ENCODE measurements at regions not wholly inside any gene's neighbourhood (a gene's known extent, or its start where the extent isn't known, plus 50 kb on each side); places are given as distances from the start of the nearest gene placed in this dataset.

DNA sequence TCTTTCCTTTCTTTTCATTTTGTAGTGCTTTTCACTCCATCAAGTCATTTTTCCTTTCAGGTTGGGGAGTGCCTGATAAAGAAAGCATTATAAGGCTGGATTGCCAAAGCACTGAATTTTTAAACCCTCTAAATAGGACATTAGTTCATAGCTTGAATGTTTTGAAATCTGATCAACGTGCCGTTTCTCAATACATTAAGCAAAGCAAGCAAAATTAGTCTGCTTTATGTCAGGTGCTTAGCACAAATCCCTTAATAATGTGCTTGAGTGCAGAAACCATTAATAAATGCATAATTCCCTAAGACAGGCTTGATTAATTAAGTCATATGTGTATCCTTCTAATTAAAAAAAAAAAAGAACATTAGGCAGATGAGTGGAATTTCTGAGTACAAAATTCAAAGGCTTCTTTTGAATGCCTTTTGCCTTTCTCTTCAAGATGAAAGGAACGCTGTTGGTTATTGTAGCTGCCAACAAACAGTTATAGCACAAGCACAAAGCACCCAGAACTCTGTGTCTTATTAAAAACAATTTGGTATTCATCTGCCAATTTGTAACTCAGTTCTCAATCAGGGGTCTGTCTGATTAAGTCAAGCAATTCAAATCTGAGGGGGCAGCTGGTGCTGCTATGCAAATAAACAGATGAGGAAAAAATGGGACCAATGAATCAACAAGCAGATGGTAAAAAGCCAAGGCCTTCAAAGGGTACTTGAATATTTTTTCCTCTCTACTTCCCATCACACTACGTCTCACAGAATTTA is 233.7 kb downstream of the TLE1 start:
- H3K9me3 ChIP-seq (ENCODE audit: control insufficient read depth in 1 of 2, insufficient read depth in 1 of 2, low read length in 2 of 2), result peaks cover 0 to 10% of the 10 kb centered on the region in 2 experiments
- Mint-ChIP-seq H3K4me1 (ENCODE audit: low read depth) (no peaks in the 10 kb centered on the region), H3K36me3 (ENCODE audit: low read depth) (no peaks in the 10 kb centered on the region), H3K9me3 (peaks cover 2% of the 10 kb centered on the region), H3K27ac (no peak overlapping the region), H3K27me3 (no peaks in the 10 kb centered on the region), H3K4me3 (no peak overlapping the region)
- intact Hi-C loops (cut with DNase I, micrococcal nuclease), result no loop called here
- ChIA-PET POLR2A (no interaction called here), CTCF (no interaction called here)
- DNase-seq (no peak), ATAC-seq (ENCODE audit: poor library complexity) (no peak)
- TF ChIP-seq, protein P1, sequence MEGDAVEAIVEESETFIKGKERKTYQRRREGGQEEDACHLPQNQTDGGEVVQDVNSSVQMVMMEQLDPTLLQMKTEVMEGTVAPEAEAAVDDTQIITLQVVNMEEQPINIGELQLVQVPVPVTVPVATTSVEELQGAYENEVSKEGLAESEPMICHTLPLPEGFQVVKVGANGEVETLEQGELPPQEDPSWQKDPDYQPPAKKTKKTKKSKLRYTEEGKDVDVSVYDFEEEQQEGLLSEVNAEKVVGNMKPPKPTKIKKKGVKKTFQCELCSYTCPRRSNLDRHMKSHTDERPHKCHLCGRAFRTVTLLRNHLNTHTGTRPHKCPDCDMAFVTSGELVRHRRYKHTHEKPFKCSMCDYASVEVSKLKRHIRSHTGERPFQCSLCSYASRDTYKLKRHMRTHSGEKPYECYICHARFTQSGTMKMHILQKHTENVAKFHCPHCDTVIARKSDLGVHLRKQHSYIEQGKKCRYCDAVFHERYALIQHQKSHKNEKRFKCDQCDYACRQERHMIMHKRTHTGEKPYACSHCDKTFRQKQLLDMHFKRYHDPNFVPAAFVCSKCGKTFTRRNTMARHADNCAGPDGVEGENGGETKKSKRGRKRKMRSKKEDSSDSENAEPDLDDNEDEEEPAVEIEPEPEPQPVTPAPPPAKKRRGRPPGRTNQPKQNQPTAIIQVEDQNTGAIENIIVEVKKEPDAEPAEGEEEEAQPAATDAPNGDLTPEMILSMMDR (IDR thresholded peaks at IDR 0.05), result no peak
- no peak overlapping the region for H3K4me3 ChIP-seq (ENCODE audit: low read length)
- no peaks in the 10 kb centered on the region for H3K27me3 ChIP-seq (ENCODE audit: control insufficient read depth in 1 of 2, insufficient read depth in 2 of 2, low read length in 2 of 2)
- H3K36me3 ChIP-seq (ENCODE audit: insufficient read depth, low read length), result no peaks in the 10 kb centered on the region
- H3K27ac ChIP-seq (ENCODE audit: low read depth in 1 of 2, low read length in 2 of 2), result no peak overlapping the region
- no peaks in the 10 kb centered on the region for H3K4me1 ChIP-seq (ENCODE audit: insufficient read depth, low read length)

DNA sequence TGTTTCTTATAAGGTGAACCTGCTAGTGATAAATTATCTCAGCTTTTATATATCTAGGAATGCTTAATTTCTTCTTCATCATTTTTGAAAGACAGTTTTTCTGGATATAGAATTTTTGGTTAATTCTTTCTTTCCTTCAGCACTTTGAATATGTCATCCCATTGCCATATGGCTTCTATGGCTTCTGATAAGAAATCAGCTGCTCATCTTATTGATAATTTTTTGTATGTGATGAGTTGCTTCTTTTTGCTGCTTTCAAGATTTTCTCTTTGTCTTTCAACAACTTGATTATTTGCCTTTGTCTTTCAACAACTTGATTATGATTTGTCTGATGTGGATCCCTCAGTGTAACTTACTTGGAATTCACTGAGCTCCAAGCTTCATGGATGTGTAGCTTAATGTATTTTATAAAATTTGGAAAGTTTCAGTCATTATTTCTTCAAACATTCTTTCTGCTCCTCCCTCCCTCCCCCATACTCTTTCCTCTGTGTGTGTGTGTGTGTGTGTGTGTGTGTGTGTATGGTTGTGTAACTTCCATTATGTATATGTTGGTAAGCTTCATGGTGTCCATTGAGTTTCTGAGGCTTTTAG is 243.9 kb downstream of the TLE1 start:
- DNase-seq, result no peak
- H3K9me3 Mint-ChIP-seq, result peaks cover 31% of the 10 kb centered on the region
- no peak for ATAC-seq (ENCODE audit: poor library complexity)
- no peak overlapping the region for H3K27ac Mint-ChIP-seq
- Histone ChIP-seq H3K9me3 (ENCODE audit: control insufficient read depth in 1 of 2, insufficient read depth in 1 of 2, low read length in 2 of 2) (peaks cover 13% of the 10 kb centered on the region in 2 experiments), H3K27me3 (ENCODE audit: control insufficient read depth in 1 of 2, insufficient read depth in 2 of 2, low read length in 2 of 2) (no peaks in the 10 kb centered on the region), H3K36me3 (ENCODE audit: insufficient read depth, low read length) (no peaks in the 10 kb centered on the region), H3K4me3 (ENCODE audit: low read length) (no peak overlapping the region), H3K4me1 (ENCODE audit: insufficient read depth, low read length) (no peaks in the 10 kb centered on the region), H3K27ac (ENCODE audit: low read depth in 1 of 2, low read length in 2 of 2) (no peak overlapping the region)
- H3K36me3 Mint-ChIP-seq (ENCODE audit: low read depth), result no peaks in the 10 kb centered on the region
- ChIA-PET POLR2A (no interaction called here), CTCF (interaction anchor here (1.1 kb wide), 1 partner anchor 18 kb away, joined by 3 read pairs; no protein-coding TSS in a partner anchor)
- no peak overlapping the region for H3K4me3 Mint-ChIP-seq
- H3K27me3 Mint-ChIP-seq, result no peaks in the 10 kb centered on the region
- intact Hi-C loops (cut with DNase I, micrococcal nuclease), result no loop called here
- TF ChIP-seq, protein P1 (IDR thresholded peaks at IDR 0.05), result no peak
- H3K4me1 Mint-ChIP-seq (ENCODE audit: low read depth), result no peaks in the 10 kb centered on the region

DNA sequence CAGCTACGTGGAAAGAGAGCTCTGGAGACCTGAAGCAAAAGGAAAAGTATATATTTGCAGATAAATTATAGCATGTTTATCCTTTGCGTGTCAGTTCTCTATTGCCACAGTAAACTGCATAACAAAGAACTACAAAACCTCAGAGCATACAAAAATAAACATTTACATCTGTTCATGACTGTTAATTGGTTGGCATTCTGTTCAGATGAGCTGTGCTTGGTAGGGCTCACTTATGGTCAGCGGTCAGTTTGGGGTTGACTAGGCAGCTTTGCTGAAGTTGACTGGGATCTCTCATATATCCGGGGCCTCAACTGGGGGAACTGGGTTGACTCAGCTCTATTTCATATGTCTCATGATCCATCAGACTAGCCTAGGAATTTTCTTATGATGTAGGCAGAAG is 257.7 kb downstream of the TLE1 start:
- ATAC-seq (ENCODE audit: poor library complexity), result no peak
- Mint-ChIP-seq H3K4me3 (no peak overlapping the region), H3K9me3 (peaks cover 12% of the 10 kb centered on the region), H3K27ac (no peak overlapping the region), H3K27me3 (no peaks in the 10 kb centered on the region), H3K4me1 (ENCODE audit: low read depth) (no peaks in the 10 kb centered on the region), H3K36me3 (ENCODE audit: low read depth) (no peaks in the 10 kb centered on the region)
- H3K27ac ChIP-seq (ENCODE audit: low read depth in 1 of 2, low read length in 2 of 2), result no peak overlapping the region
- no peaks in the 10 kb centered on the region for H3K36me3 ChIP-seq (ENCODE audit: insufficient read depth, low read length)
- intact Hi-C loops (cut with DNase I, micrococcal nuclease), result no loop called here
- no peak for DNase-seq
- H3K4me1 ChIP-seq (ENCODE audit: insufficient read depth, low read length), result no peaks in the 10 kb centered on the region
- peaks cover 9 to 10% of the 10 kb centered on the region in 2 experiments for H3K9me3 ChIP-seq (ENCODE audit: control insufficient read depth in 1 of 2, insufficient read depth in 1 of 2, low read length in 2 of 2)
- TF ChIP-seq, protein P1 (IDR thresholded peaks at IDR 0.05), result no peak
- ChIA-PET CTCF (no interaction called here), POLR2A (no interaction called here)
- H3K4me3 ChIP-seq (ENCODE audit: low read length), result no peak overlapping the region
- H3K27me3 ChIP-seq (ENCODE audit: control insufficient read depth in 1 of 2, insufficient read depth in 2 of 2, low read length in 2 of 2), result no peaks in the 10 kb centered on the region

Measured in CD4-positive, alpha-beta T cell (primary cell).